Right lobe of liver (tissue), 4 donors: ENCODE measurements at regions not wholly inside any gene's neighbourhood (a gene's known extent, or its start where the extent isn't known, plus 50 kb on each side); places are given as distances from the start of the nearest gene placed in this dataset.

Experiments
- CTCF ChIP-seq, 4 donors: fragments of 200-600 bp in 3 of 4; fragments of 450-650 bp in 1 of 4; IDR thresholded peaks; one replicate each; pipeline versions ENCODE4 v1.5.1 to v1.8.0; 2016 to 2022; ENCODE audit warnings: antibody characterized with exemption in 4 of 4, mild to moderate bottlenecking in 2 of 4
- POLR2A ChIP-seq: fragments of 450-650 bp; IDR thresholded peaks from one replicate; pipeline ENCODE4 v1.6.1; 2017; ENCODE audit warnings: antibody characterized with exemption, mild to moderate bottlenecking
- donor health status: DM: no; HTN: no; CAD: no.
- donor health status: DM: no; HTN: no; CAD: no.
- donor health status: DM: no; HTN: yes; CAD: no.

GRCh38 chr6:9985481-9985880 is 429.4 kb downstream of the TFAP2A start:
- TF ChIP-seq CTCF (IDR thresholded peaks at IDR 0.05) (no peak), POLR2A (no peak)
